ENCODE measurements at regions not wholly inside any gene's neighbourhood (a gene's known extent, or its start where the extent isn't known, plus 50 kb on each side); places are given as distances from the start of the nearest gene placed in this dataset.
A peak's percentile ranks its signal among the peaks of the same experiment; 100 is the strongest.

DNA sequence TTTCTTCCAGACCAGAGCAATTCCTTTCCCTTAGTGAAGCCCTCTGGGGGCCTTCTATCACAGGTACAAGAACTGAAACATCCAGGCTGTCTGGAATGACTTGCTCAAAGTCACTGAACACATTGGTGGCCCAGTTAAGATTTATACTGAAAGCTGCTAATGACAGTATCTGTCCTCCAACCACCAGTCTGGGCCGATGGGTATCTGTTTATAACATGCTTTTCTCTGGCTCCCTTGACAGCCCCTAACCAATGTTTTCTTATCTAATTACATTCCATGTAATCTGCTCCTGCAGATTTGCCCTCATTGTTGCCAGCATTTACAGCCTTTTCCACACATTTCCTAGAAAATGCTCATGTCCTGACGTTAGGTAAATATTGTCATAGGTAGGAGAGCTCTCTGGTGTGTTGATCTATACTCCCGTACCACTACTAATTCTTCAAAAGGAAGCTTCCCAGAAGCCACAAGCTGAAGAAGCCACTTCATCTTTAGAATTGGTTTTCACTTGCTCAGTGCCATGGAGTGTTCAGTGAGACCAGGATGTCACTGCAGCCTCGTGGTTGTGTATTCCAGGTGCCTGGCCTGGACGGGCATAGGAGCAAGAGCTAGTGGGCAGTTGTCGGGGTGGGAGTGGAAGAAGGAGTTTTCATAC is 163.9 kb downstream of the TSEN15 start:
- ATAC-seq (ENCODE audit: low read depth) (no peak), DNase-seq (ENCODE audit: low spot score in 2 of 2) (no peak)
- Mint-ChIP-seq H3K27me3 (peaks cover 12% of the 10 kb centered on the region), H3K4me3 (no peak overlapping the region), H3K36me3 (no peaks in the 10 kb centered on the region), H3K27ac (no peak overlapping the region), H3K9me3 (no peaks in the 10 kb centered on the region), H3K4me1 (no peaks in the 10 kb centered on the region)

DNA sequence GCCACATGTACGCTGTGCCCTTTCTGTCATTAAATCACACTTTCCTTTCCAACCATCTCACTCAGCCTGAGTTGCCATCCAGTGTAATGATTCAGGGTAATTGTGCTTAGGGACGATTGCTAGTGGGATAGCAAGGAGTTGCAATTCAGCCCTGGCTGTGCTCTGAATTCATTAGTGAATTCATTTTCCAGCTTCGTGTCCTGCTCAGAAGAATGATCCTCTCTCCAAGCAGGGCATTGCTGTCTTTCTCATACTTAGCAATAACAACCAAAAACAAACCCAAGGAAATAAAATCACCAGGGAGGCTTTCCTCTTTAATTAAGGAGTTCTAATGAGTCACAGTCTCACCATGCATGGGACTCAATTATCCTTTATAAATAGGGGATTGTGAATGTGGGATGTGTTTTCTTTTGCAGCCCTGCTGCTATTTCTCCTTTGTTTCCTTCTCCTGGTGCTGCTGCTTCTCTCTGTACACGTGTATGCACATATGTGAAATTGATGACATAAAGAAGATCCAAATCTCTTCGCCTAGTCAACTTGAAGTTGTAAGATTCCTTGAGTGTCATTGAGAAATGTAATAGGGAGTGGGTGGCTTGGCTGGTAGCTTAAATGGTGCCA is 167.0 kb downstream of the TSEN15 start:
- no peak for DNase-seq (ENCODE audit: low spot score in 2 of 2)
- no peak overlapping the region for H3K27ac Mint-ChIP-seq
- peaks cover 11% of the 10 kb centered on the region for H3K27me3 Mint-ChIP-seq
- no peak overlapping the region for H3K4me3 Mint-ChIP-seq
- H3K4me1 Mint-ChIP-seq: peaks cover 4% of the 10 kb centered on the region
- H3K9me3 Mint-ChIP-seq: no peaks in the 10 kb centered on the region
- no peak for ATAC-seq (ENCODE audit: low read depth)
- H3K36me3 Mint-ChIP-seq: no peaks in the 10 kb centered on the region

DNA sequence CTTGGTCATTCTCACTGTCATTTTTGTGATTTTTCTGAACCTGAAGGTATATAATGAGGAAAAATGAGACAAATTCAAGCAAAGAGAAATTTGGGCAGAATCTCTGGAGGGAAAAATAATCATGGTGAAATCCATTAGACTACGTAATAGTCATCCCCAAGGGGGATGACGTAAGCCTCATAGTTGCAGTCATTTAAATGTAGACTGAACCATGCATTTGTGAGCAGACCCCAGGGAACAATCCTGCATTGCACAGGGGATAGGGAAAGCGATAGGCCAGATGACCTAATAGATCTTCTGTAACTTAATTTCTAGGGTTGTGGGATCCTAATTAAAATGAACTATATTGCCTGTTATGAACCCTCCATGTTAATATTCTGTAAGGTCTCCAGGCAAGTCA is 167.4 kb upstream of the C1orf21 start:
- Mint-ChIP-seq H3K36me3 (no peaks in the 10 kb centered on the region), H3K4me3 (no peak overlapping the region), H3K4me1 (peaks cover 4% of the 10 kb centered on the region), H3K27me3 (peaks cover 9% of the 10 kb centered on the region), H3K27ac (no peak overlapping the region), H3K9me3 (no peaks in the 10 kb centered on the region)
- no peak for DNase-seq (ENCODE audit: low spot score in 2 of 2)
- no peak for ATAC-seq (ENCODE audit: low read depth)

DNA sequence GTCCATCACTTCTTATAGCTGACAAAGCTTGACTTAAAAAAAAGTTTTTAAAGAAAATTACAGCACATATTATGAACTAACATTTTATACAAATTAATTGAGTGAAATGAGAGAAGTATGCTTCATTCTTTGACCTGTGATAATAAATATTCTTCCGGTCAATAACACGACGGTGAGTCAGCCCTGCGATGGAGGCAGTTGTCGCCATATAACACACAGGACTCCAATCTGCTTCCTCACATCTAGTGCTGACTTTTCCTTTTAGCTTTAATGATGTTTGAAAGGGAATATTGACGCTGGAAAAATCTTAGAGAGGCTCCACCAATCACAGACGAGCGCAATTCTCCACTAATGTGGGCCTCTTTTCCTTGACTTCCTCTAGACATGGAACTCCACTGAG is 166.9 kb upstream of the C1orf21 start:
- no peak for ATAC-seq (ENCODE audit: low read depth)
- Mint-ChIP-seq H3K36me3 (no peaks in the 10 kb centered on the region), H3K9me3 (no peaks in the 10 kb centered on the region)

DNA sequence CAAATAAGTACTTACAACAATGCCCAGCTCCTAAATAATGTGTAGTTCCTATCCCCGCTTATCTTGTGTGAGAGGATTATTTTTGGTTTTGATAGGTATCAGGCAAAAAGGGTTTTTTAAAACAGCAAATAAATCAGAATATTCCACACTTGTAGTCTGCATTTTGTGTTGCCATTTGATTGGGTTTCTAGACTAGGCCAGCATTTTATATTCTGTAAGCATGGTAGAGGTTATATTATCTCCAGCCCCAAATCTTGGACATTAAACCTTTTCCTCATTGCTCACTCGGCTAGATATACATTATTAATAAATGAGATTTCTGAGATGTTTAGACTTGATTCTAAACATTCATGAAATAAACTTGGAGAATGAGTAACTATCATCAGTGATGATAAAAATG is 165.7 kb upstream of the C1orf21 start:
- Mint-ChIP-seq H3K4me3 (no peak overlapping the region), H3K27ac (no peak overlapping the region), H3K27me3 (peaks cover 5% of the 10 kb centered on the region), H3K36me3 (no peaks in the 10 kb centered on the region), H3K9me3 (no peaks in the 10 kb centered on the region), H3K4me1 (peaks cover 4% of the 10 kb centered on the region)
- no peak for ATAC-seq (ENCODE audit: low read depth)
- no peak for DNase-seq (ENCODE audit: low spot score in 2 of 2)

More for the DNA sequence above, 166.9 kb upstream of the C1orf21 start:
- Mint-ChIP-seq H3K4me1 (peaks cover 4% of the 10 kb centered on the region), H3K4me3 (no peak overlapping the region), H3K27ac (no peak overlapping the region), H3K27me3 (peaks cover 7% of the 10 kb centered on the region)
- no peak for DNase-seq (ENCODE audit: low spot score in 2 of 2)

DNA sequence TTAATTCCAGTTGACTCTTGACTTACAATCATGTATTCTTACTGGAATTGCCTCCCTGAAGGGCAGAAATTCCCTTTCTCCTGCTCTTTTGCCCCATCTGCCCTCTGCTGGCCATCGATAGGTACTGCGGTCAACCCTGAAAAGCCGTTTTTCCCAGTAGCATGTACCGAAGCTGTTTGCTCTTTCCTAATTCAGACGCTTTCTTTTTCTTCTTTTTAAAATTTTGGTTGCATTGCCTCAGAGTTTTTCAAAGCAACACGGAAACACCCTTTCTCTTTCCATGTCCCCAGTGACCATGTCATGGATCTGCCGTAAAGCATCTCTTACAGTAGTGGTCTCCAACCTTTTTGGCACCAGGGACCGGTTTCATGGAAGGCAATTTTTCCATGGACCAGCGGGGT is 164.2 kb upstream of the C1orf21 start:
- Mint-ChIP-seq H3K27me3 (no peaks in the 10 kb centered on the region), H3K36me3 (no peaks in the 10 kb centered on the region), H3K4me3 (no peak overlapping the region), H3K27ac (no peak overlapping the region), H3K9me3 (no peaks in the 10 kb centered on the region), H3K4me1 (peaks cover 4% of the 10 kb centered on the region)
- ATAC-seq (ENCODE audit: low read depth): no peak
- peak; percentile 20 to 27 for DNase-seq (ENCODE audit: low spot score in 2 of 2)

DNA sequence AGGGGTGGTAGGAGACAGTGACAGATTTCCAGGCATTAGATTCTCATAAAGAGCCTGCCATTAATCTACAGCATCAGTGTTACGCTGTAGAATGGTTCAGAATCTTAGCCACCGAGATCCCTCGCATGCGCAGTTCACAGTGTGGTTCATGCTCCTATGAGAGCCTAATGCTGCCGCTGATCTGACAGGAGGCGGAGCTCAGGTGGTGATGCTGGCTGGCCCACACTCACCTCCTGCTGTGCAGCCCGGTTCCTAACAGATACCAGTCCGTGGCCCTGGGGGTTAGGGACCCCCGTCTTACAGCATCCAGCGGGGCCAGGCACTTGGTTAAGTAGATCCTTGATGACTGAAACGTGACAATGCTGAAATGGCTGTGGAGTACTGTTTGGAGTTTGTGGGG is 163.6 kb upstream of the C1orf21 start:
- H3K27me3 Mint-ChIP-seq: no peaks in the 10 kb centered on the region
- H3K9me3 Mint-ChIP-seq: no peaks in the 10 kb centered on the region
- H3K27ac Mint-ChIP-seq: no peak overlapping the region
- no peak for DNase-seq (ENCODE audit: low spot score in 2 of 2)
- peaks cover 4% of the 10 kb centered on the region for H3K4me1 Mint-ChIP-seq
- ATAC-seq (ENCODE audit: low read depth): no peak
- no peak overlapping the region for H3K4me3 Mint-ChIP-seq
- no peaks in the 10 kb centered on the region for H3K36me3 Mint-ChIP-seq

DNA sequence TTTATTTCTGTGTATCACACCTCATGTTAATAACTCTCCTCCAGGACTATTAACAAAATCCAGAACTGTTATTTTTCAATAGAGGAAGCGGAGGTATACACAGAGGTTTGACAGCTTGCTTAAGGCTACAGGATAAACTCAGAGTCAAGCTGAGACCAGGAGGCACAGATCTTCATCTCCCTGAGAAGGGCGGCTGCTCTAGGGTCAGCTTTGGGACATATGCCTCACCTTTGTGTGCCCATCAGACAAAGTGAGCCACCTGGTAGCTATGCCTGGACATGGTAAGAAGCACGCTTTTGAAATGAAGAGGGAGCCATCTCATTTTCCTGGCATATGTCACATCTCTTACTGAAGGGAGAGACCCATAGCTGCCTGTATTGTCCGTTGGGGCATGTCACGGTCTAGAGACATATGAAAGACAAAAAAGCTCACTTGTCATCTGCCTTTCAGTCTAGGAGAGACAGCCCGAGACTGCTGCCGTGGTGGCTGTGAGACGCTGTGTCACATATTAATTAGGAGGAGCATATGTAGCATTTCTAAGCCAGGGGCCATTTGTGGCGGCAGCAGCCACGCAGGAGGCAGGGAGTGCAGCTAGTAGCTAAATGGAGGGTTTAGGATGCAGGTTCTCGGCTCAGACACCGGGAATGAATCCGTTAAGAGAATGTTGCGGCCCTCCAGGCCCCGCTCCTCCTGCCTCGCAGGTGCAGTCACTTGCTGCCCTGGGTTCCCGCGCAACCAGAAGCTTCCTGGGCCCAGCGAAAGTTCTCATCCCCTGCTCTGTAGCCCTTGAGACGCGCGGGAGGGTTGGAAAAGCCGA is 161.3 kb upstream of the C1orf21 start:
- no peak overlapping the region for H3K27ac Mint-ChIP-seq
- no peaks in the 10 kb centered on the region for H3K27me3 Mint-ChIP-seq
- no peak overlapping the region for H3K4me3 Mint-ChIP-seq
- H3K9me3 Mint-ChIP-seq: no peaks in the 10 kb centered on the region
- no peaks in the 10 kb centered on the region for H3K36me3 Mint-ChIP-seq
- DNase-seq (ENCODE audit: low spot score in 2 of 2) (no peak), ATAC-seq (ENCODE audit: low read depth) (no peak)
- peaks cover 4% of the 10 kb centered on the region for H3K4me1 Mint-ChIP-seq

DNA sequence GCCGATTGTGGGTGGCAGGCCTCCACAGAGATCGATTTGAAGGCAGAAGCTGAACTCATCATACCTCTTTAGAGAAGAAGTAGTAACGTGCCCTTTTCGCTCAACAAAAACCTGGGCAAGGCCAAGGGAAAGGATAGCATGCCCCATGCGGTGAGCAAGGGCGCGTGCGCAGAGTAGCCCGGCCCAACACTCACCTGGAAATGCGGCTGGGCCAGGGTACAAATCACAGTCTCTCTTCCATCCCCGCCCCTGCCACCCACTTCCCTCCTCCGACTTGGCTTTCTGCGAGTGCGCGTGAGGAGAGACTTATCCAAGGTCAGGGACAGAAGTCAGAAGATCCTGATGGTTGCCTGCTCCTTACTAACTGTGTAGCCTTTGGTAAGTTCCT is 160.7 kb upstream of the C1orf21 start:
- DNase-seq (ENCODE audit: low spot score in 2 of 2) (no peak), ATAC-seq (ENCODE audit: low read depth) (no peak)
- Mint-ChIP-seq H3K27me3 (no peaks in the 10 kb centered on the region), H3K27ac (no peak overlapping the region), H3K4me1 (peaks cover 4% of the 10 kb centered on the region), H3K36me3 (no peaks in the 10 kb centered on the region), H3K9me3 (no peaks in the 10 kb centered on the region), H3K4me3 (no peak overlapping the region)

DNA sequence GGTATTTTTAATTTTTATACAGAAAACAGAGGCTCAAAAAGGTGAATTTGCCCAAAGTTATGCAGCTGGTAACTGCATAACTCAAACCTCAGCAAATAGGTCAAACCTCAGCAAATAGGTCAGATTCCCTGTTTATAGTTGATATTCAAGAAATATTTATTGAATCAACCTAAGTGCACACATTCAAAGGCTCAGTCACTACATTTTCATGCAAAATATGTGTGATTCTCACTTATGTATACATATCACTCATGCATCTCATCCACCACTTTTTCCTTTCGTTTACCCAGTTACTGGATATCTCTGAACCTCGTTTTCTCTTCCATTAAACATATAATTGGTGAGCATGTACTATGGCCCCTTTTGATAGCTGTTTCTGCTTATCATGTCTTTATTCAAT is 158.3 kb upstream of the C1orf21 start:
- no peaks in the 10 kb centered on the region for H3K9me3 Mint-ChIP-seq
- H3K4me1 Mint-ChIP-seq: no peaks in the 10 kb centered on the region
- ATAC-seq (ENCODE audit: low read depth) (no peak), DNase-seq (ENCODE audit: low spot score in 2 of 2) (no peak)
- no peak overlapping the region for H3K4me3 Mint-ChIP-seq
- no peaks in the 10 kb centered on the region for H3K27me3 Mint-ChIP-seq
- H3K36me3 Mint-ChIP-seq: no peaks in the 10 kb centered on the region
- H3K27ac Mint-ChIP-seq: no peak overlapping the region

DNA sequence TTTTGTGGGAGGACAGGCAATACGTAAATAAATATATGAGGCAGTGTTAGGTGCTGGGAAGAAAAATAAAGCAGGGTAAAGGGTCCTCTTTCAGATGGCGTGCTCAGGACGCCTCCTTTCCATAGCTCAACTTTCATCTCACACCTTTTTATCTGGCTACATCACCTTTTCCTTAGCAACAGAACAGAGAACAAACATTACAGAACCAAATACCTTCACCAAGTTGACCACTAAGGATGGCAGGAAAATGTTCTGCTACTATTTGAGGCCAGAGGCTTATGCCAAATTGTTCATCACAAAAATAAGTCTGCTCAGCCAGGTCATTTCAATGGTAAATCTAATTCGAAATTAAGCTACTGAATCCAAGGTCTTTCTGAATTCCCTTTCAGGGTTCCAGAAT is 149.2 kb upstream of the C1orf21 start:
- no peak for ATAC-seq (ENCODE audit: low read depth)
- no peaks in the 10 kb centered on the region for H3K4me1 Mint-ChIP-seq
- no peak for DNase-seq (ENCODE audit: low spot score in 2 of 2)
- H3K36me3 Mint-ChIP-seq: no peaks in the 10 kb centered on the region
- no peak overlapping the region for H3K27ac Mint-ChIP-seq
- H3K27me3 Mint-ChIP-seq: peaks cover 10% of the 10 kb centered on the region
- no peak overlapping the region for H3K4me3 Mint-ChIP-seq
- H3K9me3 Mint-ChIP-seq: peaks cover 3% of the 10 kb centered on the region

DNA sequence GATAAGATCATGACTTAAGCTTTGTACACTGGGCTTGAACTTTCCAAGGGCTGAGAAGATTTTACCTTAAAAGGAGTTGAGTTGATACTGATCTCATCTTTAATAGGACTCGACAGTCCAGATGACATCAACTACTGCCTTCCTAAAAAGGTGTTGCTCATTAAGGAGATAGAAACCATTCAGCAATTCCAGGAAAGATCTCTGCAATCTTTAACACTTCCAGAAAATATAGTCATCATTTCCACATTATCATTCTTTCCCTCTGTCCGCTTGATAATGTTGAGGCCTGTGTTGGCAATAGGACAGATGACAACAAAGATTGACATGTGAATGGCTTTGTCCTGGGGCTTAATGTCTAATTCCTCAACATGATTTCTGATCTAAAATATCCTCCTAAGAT is 145.4 kb upstream of the C1orf21 start:
- no peak for ATAC-seq (ENCODE audit: low read depth)
- Mint-ChIP-seq H3K4me1 (no peaks in the 10 kb centered on the region), H3K9me3 (no peaks in the 10 kb centered on the region), H3K36me3 (no peaks in the 10 kb centered on the region), H3K4me3 (no peak overlapping the region), H3K27ac (no peak overlapping the region), H3K27me3 (peaks cover 12% of the 10 kb centered on the region)
- DNase-seq (ENCODE audit: low spot score in 2 of 2): no peak

DNA sequence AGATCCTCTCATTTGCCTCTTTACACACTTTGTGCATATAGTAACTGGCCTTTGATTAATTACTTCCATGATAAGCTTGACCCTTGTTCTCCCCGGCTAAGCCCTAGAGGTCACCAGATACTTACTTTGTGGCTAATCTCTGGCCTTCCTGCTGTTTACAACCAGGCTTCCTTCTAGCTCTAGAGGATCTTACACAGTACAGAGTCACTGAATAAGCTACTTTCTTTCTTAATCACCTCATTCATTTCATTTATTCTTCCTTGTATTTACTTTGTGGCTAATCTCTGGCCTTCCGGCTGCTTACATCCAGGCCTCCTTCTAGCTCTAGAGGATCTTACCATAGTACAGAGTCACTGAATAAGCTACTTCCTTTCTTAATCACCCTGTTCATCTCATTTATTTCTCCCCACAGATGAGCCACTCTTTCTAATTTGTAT is 144.3 kb upstream of the C1orf21 start:
- peaks cover 13% of the 10 kb centered on the region for H3K27me3 Mint-ChIP-seq
- DNase-seq (ENCODE audit: low spot score in 2 of 2): no peak
- ATAC-seq (ENCODE audit: low read depth): no peak

DNA sequence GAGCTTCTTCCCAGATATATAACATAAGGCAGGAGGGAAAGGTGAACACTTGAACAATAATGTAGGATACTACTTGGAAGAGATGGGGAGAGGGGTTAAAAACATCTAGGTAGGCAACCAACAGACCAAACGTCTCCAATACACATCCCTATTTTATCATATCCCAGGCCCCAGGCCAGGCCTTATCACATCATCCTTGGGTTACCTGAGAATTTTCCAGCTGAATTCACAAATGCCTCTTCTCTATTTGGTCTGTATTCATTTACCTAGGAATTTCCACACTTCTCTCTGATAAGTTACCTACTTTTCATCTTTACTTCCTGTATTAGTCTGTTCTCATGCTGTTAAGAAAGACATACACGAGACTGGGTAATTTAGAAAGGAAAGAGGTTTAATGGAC is 141.9 kb upstream of the C1orf21 start:
- no peaks in the 10 kb centered on the region for H3K9me3 Mint-ChIP-seq
- H3K27me3 Mint-ChIP-seq: peaks cover 15% of the 10 kb centered on the region
- no peaks in the 10 kb centered on the region for H3K4me1 Mint-ChIP-seq
- no peaks in the 10 kb centered on the region for H3K36me3 Mint-ChIP-seq
- no peak for DNase-seq (ENCODE audit: low spot score in 2 of 2)
- ATAC-seq (ENCODE audit: low read depth): no peak
- H3K4me3 Mint-ChIP-seq: no peak overlapping the region
- H3K27ac Mint-ChIP-seq: no peak overlapping the region

More for the DNA sequence above, 144.3 kb upstream of the C1orf21 start:
- Mint-ChIP-seq H3K4me3 (no peak overlapping the region), H3K9me3 (no peaks in the 10 kb centered on the region), H3K36me3 (no peaks in the 10 kb centered on the region), H3K27ac (no peak overlapping the region), H3K4me1 (no peaks in the 10 kb centered on the region)

Data from memory B cell (primary cell).